ENCODE measurements at regions not wholly inside any gene's neighbourhood (a gene's known extent, or its start where the extent isn't known, plus 50 kb on each side); places are given as distances from the start of the nearest gene placed in this dataset.

GRCh38 chr17:54840885-54841591, 59.6 kb upstream of the TOM1L1 start (continued):
- TF ChIP-seq ZNF598 (CRISPR knock-in tag; IDR thresholded peaks at IDR 0.05; ENCODE audit: borderline replicate concordance) = no peak

GRCh38 chr17:54841656-54842055, 59.0 kb upstream of the TOM1L1 start:
- no TSS peak for BruUV-seq (replicated peaks)
- H3K79me2 ChIP-seq (ENCODE audit: insufficient read depth, low read length) = no peaks in the 10 kb centered on the region
- H3K4me2 ChIP-seq (ENCODE audit: low read depth, low read length) = no peak overlapping the region
- no peak overlapping the region for H2AFZ ChIP-seq (ENCODE audit: low read length)
- 14% methylated on average over 2 of the region's 2 CpGs for WGBS (ENCODE audit: low lambda C conversion rate)
- H3K4me3 ChIP-seq (replicated peaks in 1 of 3; ENCODE audit: insufficient read depth in 1 of 3, low read depth in 2 of 3, low read length in 3 of 3) = no peak overlapping the region
- intact Hi-C loops (cut with micrococcal nuclease; ENCODE audit: unreplicated experiment) (no loop called here), in situ Hi-C loops (cut with HindIII; ENCODE audit: extremely low pct_ligation_motif_present, low pct_unique_long_range_greater_than_20kb) (no loop called here)
- ChIA-PET POLR2A (no interaction called here), CTCF (ENCODE audit: low intra/inter-chr PET ratio, low total read pairs) (no interaction called here)
- H3K9me3 ChIP-seq (ENCODE audit: low read length) = no peaks in the 10 kb centered on the region
- no peaks in the 10 kb centered on the region for H4K20me1 ChIP-seq (ENCODE audit: insufficient read depth, low read length)
- H3K36me3 ChIP-seq (replicated peaks in 1 of 2; ENCODE audit: control insufficient read depth in 1 of 2, insufficient read depth in 2 of 2, low read length in 2 of 2) = no peaks in the 10 kb centered on the region
- ATAC-seq = no peak
- H3K27ac ChIP-seq (ENCODE audit: extremely low read length, insufficient read depth, low read length) = no peak overlapping the region
- DNase-seq (ENCODE audit: low spot score) = no peak
- TF ChIP-seq ZSCAN21 (CRISPR knock-in tag; IDR thresholded peaks at IDR 0.05; ENCODE audit: borderline replicate concordance) (no peak), ZNF446 (CRISPR knock-in tag; IDR thresholded peaks at IDR 0.05) (no peak), KMT2A (CRISPR knock-in tag; IDR thresholded peaks at IDR 0.05) (no peak), ZNF607 (CRISPR knock-in tag; IDR thresholded peaks at IDR 0.05; ENCODE audit: borderline replicate concordance) (no peak), THRA (CRISPR knock-in tag; IDR thresholded peaks at IDR 0.05; ENCODE audit: borderline replicate concordance) (no peak)
- no peak overlapping the region for H3K9ac ChIP-seq (ENCODE audit: insufficient read depth, low read depth, low read length)
- no peaks in the 10 kb centered on the region for H3K4me1 ChIP-seq (ENCODE audit: insufficient read depth, low read length)
- FAIRE-seq = no peak
- H3K27me3 ChIP-seq (ENCODE audit: control insufficient read depth in 1 of 2, insufficient read depth in 2 of 2, low read length in 2 of 2) = no peaks in the 10 kb centered on the region
